Adrenal gland (tissue), 5 donors: ENCODE measurements at regions not wholly inside any gene's neighbourhood (a gene's known extent, or its start where the extent isn't known, plus 50 kb on each side); places are given as distances from the start of the nearest gene placed in this dataset.

Experiments
- CTCF ChIP-seq, 6 experiments: fragments of 450-650 bp in 4 of 6; fragments of 200-600 bp in 2 of 6; sonication (generic) in 1 of 6; IDR thresholded peaks; 1 replicate in 5 of 6; 2 replicates in 1 of 6; pipeline versions ENCODE4 v1.5.1 to v1.8.0; 2016 to 2021; ENCODE audit warnings: antibody characterized with exemption in 6 of 6, mild to moderate bottlenecking in 2 of 6, moderate library complexity in 1 of 6
- POLR2A ChIP-seq, 2 donors: fragments of 450-650 bp; IDR thresholded peaks; one replicate each; pipeline ENCODE4 v1.6.1; 2017; ENCODE audit warnings: antibody characterized with exemption in 2 of 2, mild to moderate bottlenecking in 2 of 2, moderate library complexity in 1 of 2
- donor health status: DM: no; HTN: no; CAD: no.

- no peak for TF ChIP-seq CTCF (IDR thresholded peaks at IDR 0.05)
- TF ChIP-seq POLR2A (IDR thresholded peaks at IDR 0.05): no peak
Measured at GRCh38 chr2:155630760-155631159, 701.8 kb downstream of the NR4A2 start.
